ENCODE measurements at regions not wholly inside any gene's neighbourhood (a gene's known extent, or its start where the extent isn't known, plus 50 kb on each side); places are given as distances from the start of the nearest gene placed in this dataset.

DNA sequence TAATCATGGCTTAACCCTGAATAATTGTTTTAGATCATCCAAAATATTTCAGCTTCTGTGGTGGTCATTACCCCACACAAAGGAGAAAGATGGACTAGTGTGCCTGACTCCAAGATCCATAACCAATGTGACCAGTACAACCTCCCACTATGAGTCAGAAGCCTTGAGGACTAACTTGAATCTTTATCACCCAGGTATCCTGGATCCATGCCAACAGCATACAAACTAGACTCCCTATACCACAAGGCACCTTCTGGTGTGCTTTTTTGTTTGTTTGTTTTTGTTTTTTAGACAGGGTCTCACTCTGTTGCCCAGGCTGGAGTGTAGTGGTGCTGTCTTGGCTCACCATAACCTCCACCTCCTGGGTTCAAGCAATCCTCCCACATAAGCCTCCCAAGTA lies 317.7 kb downstream of the VPS13C start:
- Histone ChIP-seq H3K4me1 (ENCODE audit: control insufficient read depth in 1 of 2, insufficient read depth in 2 of 2, low read length in 2 of 2) (no peaks in the 10 kb centered on the region), H4K20me1 (ENCODE audit: insufficient read depth) (no peaks in the 10 kb centered on the region), H3K36me3 (ENCODE audit: control insufficient read depth in 1 of 2, insufficient read depth in 2 of 2, low read length in 2 of 2) (no peaks in the 10 kb centered on the region), H3K79me2 (ENCODE audit: insufficient read depth, low read length) (no peaks in the 10 kb centered on the region), H3K9ac (ENCODE audit: low read length) (no peak overlapping the region), H3K27ac (ENCODE audit: low read depth, low read length) (no peak overlapping the region), H2AFZ (ENCODE audit: low read depth, low read length, poor library complexity, severe bottlenecking) (no peak overlapping the region), H3K9me2 (ENCODE audit: insufficient read depth) (no peaks in the 10 kb centered on the region), H3K4me3 (replicated peaks in 1 of 2; ENCODE audit: low read depth in 1 of 2, low read length in 2 of 2) (no peak overlapping the region), H3K9me3 (ENCODE audit: control insufficient read depth in 1 of 2, insufficient read depth in 1 of 2, low read depth in 1 of 2, low read length in 2 of 2) (no peaks in the 10 kb centered on the region), H3K27me3 (ENCODE audit: insufficient read depth, low read length) (no peaks in the 10 kb centered on the region), H3K4me2 (ENCODE audit: low read length) (no peak overlapping the region)
- ATAC-seq (no peak), DNase-seq (ENCODE audit: low read depth, low spot score) (no peak)
- BruUV-seq (replicated peaks) = no TSS peak
- CTCF ChIA-PET = no interaction called here
- intact Hi-C loops (cut with micrococcal nuclease) = no loop called here
- TF ChIP-seq, protein P1, sequence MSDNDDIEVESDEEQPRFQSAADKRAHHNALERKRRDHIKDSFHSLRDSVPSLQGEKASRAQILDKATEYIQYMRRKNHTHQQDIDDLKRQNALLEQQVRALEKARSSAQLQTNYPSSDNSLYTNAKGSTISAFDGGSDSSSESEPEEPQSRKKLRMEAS (IDR thresholded peaks at IDR 0.05) = no peak
- TF ChIP-seq ZNF274 (IDR thresholded peaks at IDR 0.05; ENCODE audit: low read depth, low read length) = no peak
- TF ChIP-seq ELF1 (IDR thresholded peaks at IDR 0.05; ENCODE audit: borderline replicate concordance, low read depth) = no peak
- TF ChIP-seq CBX3 (IDR thresholded peaks at IDR 0.05; ENCODE audit: low read depth) = no peak
- no peak for TF ChIP-seq RAD21 (IDR thresholded peaks at IDR 0.05; ENCODE audit: low read depth)
- TF ChIP-seq YY1 (IDR thresholded peaks at IDR 0.05; ENCODE audit: extremely low read depth, insufficient replicate concordance, low read depth, low read length) = no peak
- no peak for TF ChIP-seq EZH2phosphoT487 (IDR thresholded peaks at IDR 0.05; ENCODE audit: borderline replicate concordance)
- no peak for TF ChIP-seq FOSL1 (IDR thresholded peaks at IDR 0.05; ENCODE audit: low read depth)
- no peak for TF ChIP-seq JUND (IDR thresholded peaks at IDR 0.05)
- no peak for TF ChIP-seq SP1 (IDR thresholded peaks at IDR 0.05; ENCODE audit: low read depth)
- TF ChIP-seq, protein P2, sequence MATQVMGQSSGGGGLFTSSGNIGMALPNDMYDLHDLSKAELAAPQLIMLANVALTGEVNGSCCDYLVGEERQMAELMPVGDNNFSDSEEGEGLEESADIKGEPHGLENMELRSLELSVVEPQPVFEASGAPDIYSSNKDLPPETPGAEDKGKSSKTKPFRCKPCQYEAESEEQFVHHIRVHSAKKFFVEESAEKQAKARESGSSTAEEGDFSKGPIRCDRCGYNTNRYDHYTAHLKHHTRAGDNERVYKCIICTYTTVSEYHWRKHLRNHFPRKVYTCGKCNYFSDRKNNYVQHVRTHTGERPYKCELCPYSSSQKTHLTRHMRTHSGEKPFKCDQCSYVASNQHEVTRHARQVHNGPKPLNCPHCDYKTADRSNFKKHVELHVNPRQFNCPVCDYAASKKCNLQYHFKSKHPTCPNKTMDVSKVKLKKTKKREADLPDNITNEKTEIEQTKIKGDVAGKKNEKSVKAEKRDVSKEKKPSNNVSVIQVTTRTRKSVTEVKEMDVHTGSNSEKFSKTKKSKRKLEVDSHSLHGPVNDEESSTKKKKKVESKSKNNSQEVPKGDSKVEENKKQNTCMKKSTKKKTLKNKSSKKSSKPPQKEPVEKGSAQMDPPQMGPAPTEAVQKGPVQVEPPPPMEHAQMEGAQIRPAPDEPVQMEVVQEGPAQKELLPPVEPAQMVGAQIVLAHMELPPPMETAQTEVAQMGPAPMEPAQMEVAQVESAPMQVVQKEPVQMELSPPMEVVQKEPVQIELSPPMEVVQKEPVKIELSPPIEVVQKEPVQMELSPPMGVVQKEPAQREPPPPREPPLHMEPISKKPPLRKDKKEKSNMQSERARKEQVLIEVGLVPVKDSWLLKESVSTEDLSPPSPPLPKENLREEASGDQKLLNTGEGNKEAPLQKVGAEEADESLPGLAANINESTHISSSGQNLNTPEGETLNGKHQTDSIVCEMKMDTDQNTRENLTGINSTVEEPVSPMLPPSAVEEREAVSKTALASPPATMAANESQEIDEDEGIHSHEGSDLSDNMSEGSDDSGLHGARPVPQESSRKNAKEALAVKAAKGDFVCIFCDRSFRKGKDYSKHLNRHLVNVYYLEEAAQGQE (IDR thresholded peaks at IDR 0.05; ENCODE audit: low read depth) = no peak
- no peak for TF ChIP-seq ZFX (IDR thresholded peaks at IDR 0.05)
- TF ChIP-seq EGR1 (IDR thresholded peaks at IDR 0.05; ENCODE audit: low read depth) = no peak
- TF ChIP-seq SRF (IDR thresholded peaks at IDR 0.05; ENCODE audit: low read depth) = no peak
- TF ChIP-seq POLR2A (IDR thresholded peaks at IDR 0.05; ENCODE audit: borderline replicate concordance, extremely low read depth, insufficient read depth, insufficient read length) = no peak
- POLR2A ChIA-PET = no interaction called here
- RAD21 ChIA-PET (ENCODE audit: low non-redundant PET in 1 of 2, low total read pairs in 2 of 2, uncharacterized antibody in 2 of 2, unreplicated experiment in 2 of 2) = no interaction called here
